Spleen (tissue), 7 donors: ENCODE measurements at regions not wholly inside any gene's neighbourhood (a gene's known extent, or its start where the extent isn't known, plus 50 kb on each side); places are given as distances from the start of the nearest gene placed in this dataset.

Experiments
- POLR2A ChIP-seq, 3 donors: fragments of 450-650 bp; IDR thresholded peaks; one replicate each; pipeline ENCODE4 v1.5.1; 2017; ENCODE audit warnings: antibody characterized with exemption in 3 of 3, mild to moderate bottlenecking in 1 of 3
- POLR2AphosphoS5 ChIP-seq, 3 donors: sonication (generic); formaldehyde crosslinking; IDR thresholded peaks; one replicate each; pipeline ENCODE4 v1.5.1; 2017; ENCODE audit warnings: antibody characterized with exemption in 3 of 3
- TF ChIP-seq, protein P1 (sequence below), 11 experiments: fragments of 200-600 bp in 7 of 11; fragments of 450-650 bp in 4 of 11; sonication (generic) in 4 of 11; IDR thresholded peaks in 8 of 11; conservative IDR thresholded peaks in 3 of 11; 1 replicate in 7 of 11; 2 replicates in 4 of 11; pipeline versions ENCODE4 v1.4.0 to v1.8.0; 2016 to 2021; ENCODE audit warnings: antibody characterized with exemption in 11 of 11, inconsistent platforms in 4 of 11, mild to moderate bottlenecking in 1 of 11
- donor health status: DM: no; HTN: no; CAD: no; lungs with moderate emphysema.
- donor health status: DM: no; HTN: no; CAD: no.
- donor health status: DM: no; HTN: no; CAD: no.

DNA sequence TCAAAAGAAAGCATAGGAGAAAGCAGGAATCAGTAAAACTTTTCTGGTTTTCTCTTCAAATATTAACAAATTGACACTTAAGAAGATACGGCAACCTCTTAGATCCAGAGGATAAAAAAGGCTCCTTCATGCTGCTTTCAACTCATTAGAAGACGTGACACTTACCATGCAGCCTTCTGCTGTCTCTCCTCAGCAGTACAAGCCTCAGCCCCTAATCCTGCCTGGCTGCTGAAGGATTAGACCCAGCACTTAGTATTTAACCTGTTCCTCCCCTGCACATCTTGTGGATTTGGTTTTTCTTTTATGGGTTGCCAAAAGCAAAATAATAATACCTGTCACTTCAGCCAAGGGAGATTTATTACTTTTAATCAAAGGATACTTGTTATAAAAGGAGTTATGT, 108.4 kb downstream of the LYZL1 start:
- TF ChIP-seq, protein P1, sequence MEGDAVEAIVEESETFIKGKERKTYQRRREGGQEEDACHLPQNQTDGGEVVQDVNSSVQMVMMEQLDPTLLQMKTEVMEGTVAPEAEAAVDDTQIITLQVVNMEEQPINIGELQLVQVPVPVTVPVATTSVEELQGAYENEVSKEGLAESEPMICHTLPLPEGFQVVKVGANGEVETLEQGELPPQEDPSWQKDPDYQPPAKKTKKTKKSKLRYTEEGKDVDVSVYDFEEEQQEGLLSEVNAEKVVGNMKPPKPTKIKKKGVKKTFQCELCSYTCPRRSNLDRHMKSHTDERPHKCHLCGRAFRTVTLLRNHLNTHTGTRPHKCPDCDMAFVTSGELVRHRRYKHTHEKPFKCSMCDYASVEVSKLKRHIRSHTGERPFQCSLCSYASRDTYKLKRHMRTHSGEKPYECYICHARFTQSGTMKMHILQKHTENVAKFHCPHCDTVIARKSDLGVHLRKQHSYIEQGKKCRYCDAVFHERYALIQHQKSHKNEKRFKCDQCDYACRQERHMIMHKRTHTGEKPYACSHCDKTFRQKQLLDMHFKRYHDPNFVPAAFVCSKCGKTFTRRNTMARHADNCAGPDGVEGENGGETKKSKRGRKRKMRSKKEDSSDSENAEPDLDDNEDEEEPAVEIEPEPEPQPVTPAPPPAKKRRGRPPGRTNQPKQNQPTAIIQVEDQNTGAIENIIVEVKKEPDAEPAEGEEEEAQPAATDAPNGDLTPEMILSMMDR (IDR thresholded peaks at IDR 0.05 in 8 of 11, conservative IDR thresholded peaks at IDR 0.05 in 3 of 11), result no peak
- TF ChIP-seq POLR2A (IDR thresholded peaks at IDR 0.05), result no peak
- TF ChIP-seq POLR2AphosphoS5 (IDR thresholded peaks at IDR 0.05), result no peak
